PC-9 (cell line): ENCODE measurements at regions not wholly inside any gene's neighbourhood (a gene's known extent, or its start where the extent isn't known, plus 50 kb on each side); places are given as distances from the start of the nearest gene placed in this dataset.

ENCODE experiments used
- EZH2 ChIP-seq: fragments of 200-600 bp; sonication (generic); IDR thresholded peaks from 2 replicates; pipeline ENCODE4 v1.8.0; 2017; ENCODE audit warnings: antibody characterized with exemption, low read depth
- TF ChIP-seq, protein P1 (sequence below): fragments of 200-600 bp; sonication (generic); conservative IDR thresholded peaks from 2 replicates; pipeline ENCODE4 v1.6.1; 2017; ENCODE audit warnings: mixed run types, antibody characterized with exemption, mild to moderate bottlenecking, moderate library complexity

DNA sequence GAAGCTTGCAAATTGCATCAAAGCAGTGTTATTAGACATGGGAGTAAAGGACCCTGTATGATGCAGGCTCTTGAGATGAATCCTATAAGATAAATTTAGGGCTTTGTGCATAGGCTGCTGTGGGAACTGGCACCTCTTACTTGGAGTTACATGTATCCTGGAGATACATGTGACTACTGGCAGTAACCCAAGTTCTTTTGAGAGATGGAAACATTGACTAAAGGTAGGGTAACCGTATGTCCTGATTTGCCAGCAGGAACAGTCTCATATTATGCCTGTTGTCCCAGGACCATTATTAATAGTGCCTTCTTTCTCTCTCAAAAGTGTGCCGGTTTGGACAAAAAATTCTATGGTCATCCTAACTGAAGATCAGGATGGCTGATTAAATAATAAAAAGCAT, 195.4 kb downstream of the LACC1 start:
- TF ChIP-seq, protein P1, sequence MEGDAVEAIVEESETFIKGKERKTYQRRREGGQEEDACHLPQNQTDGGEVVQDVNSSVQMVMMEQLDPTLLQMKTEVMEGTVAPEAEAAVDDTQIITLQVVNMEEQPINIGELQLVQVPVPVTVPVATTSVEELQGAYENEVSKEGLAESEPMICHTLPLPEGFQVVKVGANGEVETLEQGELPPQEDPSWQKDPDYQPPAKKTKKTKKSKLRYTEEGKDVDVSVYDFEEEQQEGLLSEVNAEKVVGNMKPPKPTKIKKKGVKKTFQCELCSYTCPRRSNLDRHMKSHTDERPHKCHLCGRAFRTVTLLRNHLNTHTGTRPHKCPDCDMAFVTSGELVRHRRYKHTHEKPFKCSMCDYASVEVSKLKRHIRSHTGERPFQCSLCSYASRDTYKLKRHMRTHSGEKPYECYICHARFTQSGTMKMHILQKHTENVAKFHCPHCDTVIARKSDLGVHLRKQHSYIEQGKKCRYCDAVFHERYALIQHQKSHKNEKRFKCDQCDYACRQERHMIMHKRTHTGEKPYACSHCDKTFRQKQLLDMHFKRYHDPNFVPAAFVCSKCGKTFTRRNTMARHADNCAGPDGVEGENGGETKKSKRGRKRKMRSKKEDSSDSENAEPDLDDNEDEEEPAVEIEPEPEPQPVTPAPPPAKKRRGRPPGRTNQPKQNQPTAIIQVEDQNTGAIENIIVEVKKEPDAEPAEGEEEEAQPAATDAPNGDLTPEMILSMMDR: no peak
- no peak for TF ChIP-seq EZH2
